Stomach (tissue), 4 donors: ENCODE measurements at regions not wholly inside any gene's neighbourhood (a gene's known extent, or its start where the extent isn't known, plus 50 kb on each side); places are given as distances from the start of the nearest gene placed in this dataset.

Source experiments
- EP300 ChIP-seq: sonication (generic); formaldehyde crosslinking; IDR thresholded peaks from one replicate; pipeline ENCODE4 v1.6.1; 2017; ENCODE audit warnings: antibody characterized with exemption
- POLR2A ChIP-seq, 4 donors: fragments of 450-650 bp; IDR thresholded peaks; one replicate each; pipeline ENCODE4 v1.6.1; 2016; ENCODE audit warnings: antibody characterized with exemption in 4 of 4, control low read depth in 2 of 4, mild to moderate bottlenecking in 1 of 4, moderate library complexity in 1 of 4
- TF ChIP-seq, protein P1 (sequence below), 7 experiments: fragments of 450-650 bp in 4 of 7; fragments of 200-600 bp in 3 of 7; sonication (generic) in 3 of 7; IDR thresholded peaks; one replicate each; pipeline ENCODE4 v1.5.1; 2016 to 2019; ENCODE audit warnings: antibody characterized with exemption in 7 of 7, control low read depth in 2 of 7, mild to moderate bottlenecking in 1 of 7

DNA sequence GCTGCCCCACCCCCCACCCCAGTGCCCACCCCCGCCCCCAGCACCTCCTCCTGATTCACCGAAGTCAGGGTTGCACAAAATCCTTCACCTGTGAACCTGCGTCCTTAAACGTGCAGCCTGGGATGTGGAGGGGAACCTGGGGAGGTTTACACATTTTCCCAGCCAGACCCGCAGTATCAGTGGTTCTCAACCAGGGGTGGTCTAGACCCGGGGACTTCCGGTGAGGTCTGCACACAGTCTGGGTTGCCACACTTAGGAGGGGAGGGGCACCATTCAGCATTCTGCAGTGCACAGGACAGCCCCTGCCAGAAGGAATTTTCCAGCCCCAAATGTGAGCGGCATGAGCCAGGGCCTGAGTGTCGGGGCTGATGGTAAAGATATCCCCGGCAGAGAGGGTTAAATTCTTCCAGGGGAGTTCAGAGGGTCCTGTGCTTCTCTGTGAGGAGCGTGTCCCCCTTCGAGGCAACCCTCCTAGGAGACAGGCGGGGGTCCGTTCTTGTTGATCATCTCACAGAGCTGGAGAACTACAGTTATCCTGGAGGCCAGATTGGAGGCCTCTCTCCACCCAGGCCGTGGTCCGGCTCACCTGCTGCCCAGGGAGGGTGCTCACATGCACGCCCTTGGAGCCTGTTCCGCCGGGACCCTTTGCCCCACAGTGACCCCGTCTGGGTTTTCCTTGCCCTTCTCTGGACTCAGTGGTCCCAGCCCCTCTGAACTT, 113.6 kb downstream of the SIK1 start:
- TF ChIP-seq, protein P1, sequence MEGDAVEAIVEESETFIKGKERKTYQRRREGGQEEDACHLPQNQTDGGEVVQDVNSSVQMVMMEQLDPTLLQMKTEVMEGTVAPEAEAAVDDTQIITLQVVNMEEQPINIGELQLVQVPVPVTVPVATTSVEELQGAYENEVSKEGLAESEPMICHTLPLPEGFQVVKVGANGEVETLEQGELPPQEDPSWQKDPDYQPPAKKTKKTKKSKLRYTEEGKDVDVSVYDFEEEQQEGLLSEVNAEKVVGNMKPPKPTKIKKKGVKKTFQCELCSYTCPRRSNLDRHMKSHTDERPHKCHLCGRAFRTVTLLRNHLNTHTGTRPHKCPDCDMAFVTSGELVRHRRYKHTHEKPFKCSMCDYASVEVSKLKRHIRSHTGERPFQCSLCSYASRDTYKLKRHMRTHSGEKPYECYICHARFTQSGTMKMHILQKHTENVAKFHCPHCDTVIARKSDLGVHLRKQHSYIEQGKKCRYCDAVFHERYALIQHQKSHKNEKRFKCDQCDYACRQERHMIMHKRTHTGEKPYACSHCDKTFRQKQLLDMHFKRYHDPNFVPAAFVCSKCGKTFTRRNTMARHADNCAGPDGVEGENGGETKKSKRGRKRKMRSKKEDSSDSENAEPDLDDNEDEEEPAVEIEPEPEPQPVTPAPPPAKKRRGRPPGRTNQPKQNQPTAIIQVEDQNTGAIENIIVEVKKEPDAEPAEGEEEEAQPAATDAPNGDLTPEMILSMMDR (IDR thresholded peaks at IDR 0.05): no peak
- TF ChIP-seq POLR2A (IDR thresholded peaks at IDR 0.05) (no peak), EP300 (no peak)
